Tibial nerve (tissue), 3 donors: ENCODE measurements at regions not wholly inside any gene's neighbourhood (a gene's known extent, or its start where the extent isn't known, plus 50 kb on each side); places are given as distances from the start of the nearest gene placed in this dataset.

Experiments used
- POLR2A ChIP-seq, 2 donors: fragments of 450-650 bp; IDR thresholded peaks; one replicate each; pipeline ENCODE4 v1.6.1; 2017; ENCODE audit warnings: antibody characterized with exemption in 2 of 2, mild to moderate bottlenecking in 2 of 2, moderate library complexity in 2 of 2
- TF ChIP-seq, protein P1 (sequence below), 5 experiments: fragments of 200-600 bp in 3 of 5; fragments of 450-650 bp in 2 of 5; sonication (generic) in 3 of 5; IDR thresholded peaks; one replicate each; pipeline ENCODE4 v1.5.1; 2016 to 2019; ENCODE audit warnings: antibody characterized with exemption in 5 of 5, mild to moderate bottlenecking in 3 of 5, moderate library complexity in 2 of 5

DNA sequence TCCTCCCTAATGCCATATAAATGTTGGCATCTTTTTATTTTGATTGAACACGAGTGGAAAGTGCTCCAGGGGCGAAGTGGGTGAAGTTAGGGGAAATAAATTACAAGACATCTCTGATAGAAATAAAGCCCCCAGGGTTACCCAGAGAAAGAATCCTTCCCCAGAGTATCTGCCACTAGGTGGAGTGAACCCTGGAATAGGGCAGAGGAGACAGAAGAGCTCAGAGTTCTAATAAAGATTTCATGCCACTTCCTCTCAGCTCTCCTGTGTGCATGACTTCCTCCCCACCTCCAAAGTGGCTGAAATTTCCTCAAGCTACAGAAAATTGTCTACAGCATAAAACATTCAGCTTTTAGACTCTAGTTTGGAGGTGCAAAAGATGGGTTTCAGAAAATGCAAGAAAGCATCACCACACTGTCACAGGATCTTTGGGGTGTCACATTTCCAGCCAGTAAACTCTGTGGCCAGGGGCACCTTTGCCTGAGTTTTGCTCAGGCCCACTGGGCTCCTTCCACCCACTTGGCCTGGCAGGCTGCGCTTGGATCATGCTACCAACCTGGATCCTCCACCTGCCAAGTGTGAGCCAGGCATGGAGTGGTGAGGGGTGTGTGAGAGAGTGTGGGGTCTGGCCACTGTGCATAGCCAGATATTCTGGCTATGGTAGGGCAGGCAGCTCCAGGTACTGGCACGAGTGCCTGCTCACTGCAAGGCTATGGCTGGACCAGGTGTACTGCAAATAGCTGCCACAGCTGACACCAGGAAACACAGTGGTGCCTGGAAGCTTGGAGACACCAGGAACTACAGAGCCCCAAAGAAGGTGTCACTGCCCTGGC lies 208.8 kb upstream of the USP25 start:
- TF ChIP-seq, protein P1, sequence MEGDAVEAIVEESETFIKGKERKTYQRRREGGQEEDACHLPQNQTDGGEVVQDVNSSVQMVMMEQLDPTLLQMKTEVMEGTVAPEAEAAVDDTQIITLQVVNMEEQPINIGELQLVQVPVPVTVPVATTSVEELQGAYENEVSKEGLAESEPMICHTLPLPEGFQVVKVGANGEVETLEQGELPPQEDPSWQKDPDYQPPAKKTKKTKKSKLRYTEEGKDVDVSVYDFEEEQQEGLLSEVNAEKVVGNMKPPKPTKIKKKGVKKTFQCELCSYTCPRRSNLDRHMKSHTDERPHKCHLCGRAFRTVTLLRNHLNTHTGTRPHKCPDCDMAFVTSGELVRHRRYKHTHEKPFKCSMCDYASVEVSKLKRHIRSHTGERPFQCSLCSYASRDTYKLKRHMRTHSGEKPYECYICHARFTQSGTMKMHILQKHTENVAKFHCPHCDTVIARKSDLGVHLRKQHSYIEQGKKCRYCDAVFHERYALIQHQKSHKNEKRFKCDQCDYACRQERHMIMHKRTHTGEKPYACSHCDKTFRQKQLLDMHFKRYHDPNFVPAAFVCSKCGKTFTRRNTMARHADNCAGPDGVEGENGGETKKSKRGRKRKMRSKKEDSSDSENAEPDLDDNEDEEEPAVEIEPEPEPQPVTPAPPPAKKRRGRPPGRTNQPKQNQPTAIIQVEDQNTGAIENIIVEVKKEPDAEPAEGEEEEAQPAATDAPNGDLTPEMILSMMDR (IDR thresholded peaks at IDR 0.05): no peak
- TF ChIP-seq POLR2A (IDR thresholded peaks at IDR 0.05): no peak
